ENCODE measurements at regions not wholly inside any gene's neighbourhood (a gene's known extent, or its start where the extent isn't known, plus 50 kb on each side); places are given as distances from the start of the nearest gene placed in this dataset.

- Histone ChIP-seq H3K9me3 (peaks cover 0 to 11% of the 10 kb centered on the region in 2 donors), H3K4me1 (no peaks in the 10 kb centered on the region), H3K4me3 (no peak overlapping the region), H3K27ac (no peak overlapping the region), H3K36me3 (no peaks in the 10 kb centered on the region), H3K27me3 (peaks cover 0 to 13% of the 10 kb centered on the region in 2 donors)
- DNase-seq (no peak), ATAC-seq (no peak)
- TF ChIP-seq, protein P1, sequence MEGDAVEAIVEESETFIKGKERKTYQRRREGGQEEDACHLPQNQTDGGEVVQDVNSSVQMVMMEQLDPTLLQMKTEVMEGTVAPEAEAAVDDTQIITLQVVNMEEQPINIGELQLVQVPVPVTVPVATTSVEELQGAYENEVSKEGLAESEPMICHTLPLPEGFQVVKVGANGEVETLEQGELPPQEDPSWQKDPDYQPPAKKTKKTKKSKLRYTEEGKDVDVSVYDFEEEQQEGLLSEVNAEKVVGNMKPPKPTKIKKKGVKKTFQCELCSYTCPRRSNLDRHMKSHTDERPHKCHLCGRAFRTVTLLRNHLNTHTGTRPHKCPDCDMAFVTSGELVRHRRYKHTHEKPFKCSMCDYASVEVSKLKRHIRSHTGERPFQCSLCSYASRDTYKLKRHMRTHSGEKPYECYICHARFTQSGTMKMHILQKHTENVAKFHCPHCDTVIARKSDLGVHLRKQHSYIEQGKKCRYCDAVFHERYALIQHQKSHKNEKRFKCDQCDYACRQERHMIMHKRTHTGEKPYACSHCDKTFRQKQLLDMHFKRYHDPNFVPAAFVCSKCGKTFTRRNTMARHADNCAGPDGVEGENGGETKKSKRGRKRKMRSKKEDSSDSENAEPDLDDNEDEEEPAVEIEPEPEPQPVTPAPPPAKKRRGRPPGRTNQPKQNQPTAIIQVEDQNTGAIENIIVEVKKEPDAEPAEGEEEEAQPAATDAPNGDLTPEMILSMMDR (IDR thresholded peaks at IDR 0.05), result no peak
- intact Hi-C loops (cut with DNase I), result no loop called here
These were observed 185.9 kb downstream of the C16orf95 start for GRCh38 chr16:87131061-87131995.

DNA sequence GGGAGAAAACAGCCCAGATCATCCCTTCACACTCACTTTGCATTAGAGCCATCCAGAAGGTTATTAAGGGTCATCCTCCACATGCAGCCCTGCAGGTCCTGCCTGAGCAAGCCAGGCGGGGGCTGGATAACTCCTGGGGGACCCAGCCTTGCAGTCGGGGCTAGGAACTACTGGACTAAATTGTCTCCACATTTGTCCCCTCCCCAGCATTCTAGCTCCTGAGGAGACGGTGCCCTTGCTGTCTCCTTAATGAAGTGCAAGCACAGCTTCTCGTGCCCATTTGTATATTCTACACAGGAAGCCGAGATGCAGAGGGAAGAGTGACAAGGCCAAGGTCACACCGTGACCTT, 185.2 kb downstream of the C16orf95 start:
- Histone ChIP-seq H3K4me3 (no peak overlapping the region), H3K4me1 (no peaks in the 10 kb centered on the region), H3K27me3 (peaks cover 0 to 8% of the 10 kb centered on the region in 2 donors), H3K9me3 (peaks cover 0 to 11% of the 10 kb centered on the region in 2 donors), H3K27ac (no peak overlapping the region), H3K36me3 (no peaks in the 10 kb centered on the region)
- TF ChIP-seq, protein P1 (IDR thresholded peaks at IDR 0.05), result no peak
- ATAC-seq, result no peak
- intact Hi-C loops (cut with DNase I), result no loop called here
- no peak for DNase-seq

DNA sequence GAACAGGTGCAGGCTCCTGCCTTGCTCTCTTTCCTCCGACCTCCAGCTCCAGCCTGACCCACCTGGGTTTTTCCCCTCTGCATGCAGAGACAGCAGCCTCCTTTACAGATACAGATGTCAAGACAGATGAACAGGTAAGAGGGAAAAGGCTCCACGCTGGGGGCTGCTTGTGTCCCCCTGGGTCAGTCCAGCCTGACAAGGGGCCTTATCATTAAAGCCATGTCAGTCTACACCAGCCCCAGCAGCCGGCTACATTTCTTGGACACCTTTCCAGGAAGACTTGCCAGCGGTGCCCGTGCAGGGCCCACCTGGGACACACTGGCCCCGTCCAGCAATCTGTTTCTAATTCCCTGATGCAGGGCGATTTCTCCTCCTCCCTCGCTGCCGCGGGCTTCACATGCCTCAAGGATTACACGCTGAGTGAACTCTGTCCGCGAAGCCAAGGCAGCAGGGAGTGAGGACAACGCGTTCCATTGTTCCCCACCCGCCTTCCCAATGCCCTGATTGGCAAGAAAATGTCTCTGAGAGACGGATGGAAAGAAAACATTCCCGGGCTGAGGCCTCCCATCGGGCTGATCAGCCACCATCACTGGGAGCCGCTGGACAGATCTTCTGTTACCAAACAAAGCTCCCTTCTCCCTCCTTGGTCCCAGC, 184.7 kb downstream of the C16orf95 start:
- no peaks in the 10 kb centered on the region for H3K36me3 ChIP-seq
- peaks cover 0 to 11% of the 10 kb centered on the region in 2 donors for H3K9me3 ChIP-seq
- no peaks in the 10 kb centered on the region for H3K4me1 ChIP-seq
- H3K4me3 ChIP-seq, result no peak overlapping the region
- intact Hi-C loops (cut with DNase I), result no loop called here
- H3K27me3 ChIP-seq, result peaks cover 0 to 3% of the 10 kb centered on the region in 2 donors
- TF ChIP-seq, protein P1 (IDR thresholded peaks at IDR 0.05), result no peak
- ATAC-seq, result no peak
- DNase-seq, result no peak
- H3K27ac ChIP-seq, result no peak overlapping the region

- H3K27me3 ChIP-seq, result no peaks in the 10 kb centered on the region
- no peak overlapping the region for H3K27ac ChIP-seq
- no peak overlapping the region for H3K4me3 ChIP-seq
- H3K36me3 ChIP-seq, result no peaks in the 10 kb centered on the region
- ATAC-seq (no peak), DNase-seq (no peak)
- intact Hi-C loops (cut with DNase I), result no loop called here
- TF ChIP-seq, protein P1 (IDR thresholded peaks at IDR 0.05), result no peak
- H3K9me3 ChIP-seq, result peaks cover 0 to 11% of the 10 kb centered on the region in 2 donors
- no peaks in the 10 kb centered on the region for H3K4me1 ChIP-seq
These were observed 183.9 kb downstream of the C16orf95 start for GRCh38 chr16:87133112-87133850.
